Natural killer cell (primary cell): ENCODE measurements at regions not wholly inside any gene's neighbourhood (a gene's known extent, or its start where the extent isn't known, plus 50 kb on each side); places are given as distances from the start of the nearest gene placed in this dataset.
"Not testable (repeated sequence)": the region's sequence is repeated elsewhere in the genome, so short reads cannot be mapped to it uniquely, and the experiment has no call there.

Source experiments
- ATAC-seq, 3 donors: fragments of 150-1000 bp in 2 of 3; fragments of 200-7000 bp in 1 of 3; cut with Tn5 transposase; 1 replicate in 1 of 3; 2 replicates in 2 of 3; pipeline ENCODE4 v1.10.0; 2021; ENCODE audit warnings: mild to moderate bottlenecking in 2 of 3, moderate library complexity in 2 of 3
- DNase-seq, 2 donors: peaks; one replicate each; pipeline versions ENCODE4 v3.0.0 to v3.0.0-alpha.2; 2013 to 2021; ENCODE audit warnings: mixed read lengths in 1 of 2
- H3K27ac ChIP-seq: one replicate; pipeline ENCODE4 v1.5.1; 2013; ENCODE audit warnings: mild to moderate bottlenecking, low read length
- H3K27me3 ChIP-seq: one replicate; pipeline ENCODE4 v1.6.1; 2013; ENCODE audit warnings: low read length; ENCODE audit not compliant: control insufficient read depth, insufficient read depth
- H3K36me3 ChIP-seq: one replicate; pipeline ENCODE4 v1.6.1; 2013; ENCODE audit warnings: low read length; ENCODE audit not compliant: control insufficient read depth, insufficient read depth
- H3K4me1 ChIP-seq: one replicate; pipeline ENCODE4 v1.6.1; 2013; ENCODE audit warnings: low read length; ENCODE audit not compliant: control insufficient read depth, insufficient read depth
- H3K4me3 ChIP-seq: one replicate; pipeline ENCODE4 v1.5.1; 2013; ENCODE audit warnings: low read length
- H3K9me3 ChIP-seq: one replicate; pipeline ENCODE4 v1.6.1; 2013; ENCODE audit warnings: low read length; ENCODE audit not compliant: control insufficient read depth, insufficient read depth
- H3K27ac Mint-ChIP-seq, 2 donors: one replicate each; pipeline ENCODE4 v1.8.0; 2022; ENCODE audit warnings: mild to moderate bottlenecking in 2 of 2, mixed read lengths in 2 of 2, moderate library complexity in 1 of 2
- H3K27me3 Mint-ChIP-seq, 2 donors: one replicate each; pipeline ENCODE4 v1.8.0; 2022; ENCODE audit warnings: low read depth in 2 of 2, mixed read lengths in 2 of 2
- H3K36me3 Mint-ChIP-seq: one replicate; pipeline ENCODE4 v1.8.0; 2022; ENCODE audit warnings: mixed read lengths
- H3K4me1 Mint-ChIP-seq, 2 donors: one replicate each; pipeline ENCODE4 v1.8.0; 2022; ENCODE audit warnings: mixed read lengths in 2 of 2
- H3K4me3 Mint-ChIP-seq: one replicate; pipeline ENCODE4 v1.8.0; 2022; ENCODE audit warnings: mild to moderate bottlenecking, moderate library complexity, mixed read lengths
- H3K9me3 Mint-ChIP-seq, 2 donors: one replicate each; pipeline ENCODE4 v1.8.0; 2022; ENCODE audit warnings: mixed read lengths in 2 of 2
- WGBS: methylation state at CpG from one replicate; pipeline ENCODE4 v1.1.7; 2013; ENCODE audit warnings: missing lambda C conversion rate; ENCODE audit not compliant: insufficient coverage; 5-methylcytosine and 5-hydroxymethylcytosine counted together
- intact Hi-C: fragments of 100-400 bp; cut with micrococcal nuclease; formaldehyde crosslinking; loops from one replicate; pipeline ENCODE4 v1.14.2; 2022
- TF ChIP-seq, protein P1 (sequence below): fragments of 200-600 bp; IDR thresholded peaks from one replicate; pipeline ENCODE4 v1.8.0; 2022; ENCODE audit warnings: antibody characterized with exemption

DNA sequence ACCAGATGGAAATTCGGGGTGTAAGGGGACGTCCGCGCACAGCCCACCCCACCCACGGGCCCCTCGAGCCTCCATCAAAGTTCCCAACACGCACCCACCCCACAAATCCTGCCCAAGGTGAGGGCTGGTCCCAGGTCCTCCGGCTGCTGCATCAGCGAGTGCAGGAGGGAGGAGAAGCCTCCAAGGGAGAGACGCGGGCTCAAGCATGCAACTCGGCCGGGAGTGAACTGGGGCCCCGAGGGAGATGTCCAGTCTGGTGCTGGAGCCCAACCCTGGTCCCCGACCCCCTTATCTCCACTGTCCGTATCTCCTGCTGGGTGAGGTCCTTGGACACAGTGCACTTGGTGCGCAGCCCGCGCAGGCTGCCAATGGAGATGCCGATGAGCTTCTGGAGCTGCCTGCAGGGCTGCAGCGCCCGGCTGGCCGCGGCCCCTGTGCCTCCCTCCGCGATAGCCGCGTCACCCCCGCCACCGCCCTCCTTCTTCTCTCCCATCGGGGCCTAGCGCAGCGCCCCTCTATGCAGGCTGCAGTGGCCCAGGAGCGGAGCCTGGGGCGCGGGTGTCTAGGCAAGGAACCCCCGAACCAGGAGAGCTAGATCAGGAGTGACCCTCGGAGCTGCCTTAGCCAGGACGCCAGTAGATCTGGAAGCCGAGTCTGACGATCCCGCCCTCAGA, 489.2 kb downstream of the ZNF33B start:
- peaks cover 12% of the 10 kb centered on the region for H3K36me3 Mint-ChIP-seq
- ATAC-seq, result no peak
- WGBS, result 74% methylated on average over 42 of the region's 42 CpGs

DNA sequence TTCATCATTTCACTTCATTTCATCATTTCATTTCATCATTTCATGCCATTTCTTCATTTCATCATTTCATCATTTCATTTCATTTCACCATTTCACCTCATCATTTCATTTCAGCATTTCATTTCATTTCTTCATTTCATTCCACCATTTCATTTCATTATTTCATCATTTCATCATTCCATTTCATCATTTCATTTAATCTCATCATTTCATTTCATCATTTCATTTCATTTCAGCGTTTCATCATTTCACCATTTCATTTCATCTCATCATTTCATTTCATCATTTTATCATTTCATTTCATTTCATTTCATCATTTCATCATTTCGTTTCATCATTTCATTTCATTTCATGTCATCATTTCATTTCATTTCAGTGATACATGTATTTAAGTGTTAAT, 492.2 kb downstream of the ZNF33B start:
- peaks cover 12% of the 10 kb centered on the region for H3K36me3 Mint-ChIP-seq
- H3K4me3 ChIP-seq, H3K36me3 ChIP-seq, H3K27me3 Mint-ChIP-seq, H3K27ac Mint-ChIP-seq, ATAC-seq, DNase-seq, H3K27me3 ChIP-seq, H3K4me1 Mint-ChIP-seq, H3K27ac ChIP-seq, intact Hi-C loops, H3K4me1 ChIP-seq, H3K4me3 Mint-ChIP-seq: not testable (repeated sequence)
- H3K9me3 Mint-ChIP-seq, result peaks cover 12 to 27% of the 10 kb centered on the region in 2 donors
- peaks cover 29% of the 10 kb centered on the region for H3K9me3 ChIP-seq
- 93% methylated on average over 1 of the region's 2 CpGs for WGBS

More for the DNA sequence above, 489.2 kb downstream of the ZNF33B start:
- no peak overlapping the region for H3K4me3 ChIP-seq
- intact Hi-C loops, result no loop called here
- peaks cover 6 to 22% of the 10 kb centered on the region in 2 donors for H3K9me3 Mint-ChIP-seq
- H3K4me1 Mint-ChIP-seq, result no peaks in the 10 kb centered on the region
- H3K9me3 ChIP-seq, result peaks cover 29% of the 10 kb centered on the region
- H3K27me3 ChIP-seq, result no peaks in the 10 kb centered on the region
- H3K27ac Mint-ChIP-seq, result no peak overlapping the region
- no peaks in the 10 kb centered on the region for H3K36me3 ChIP-seq
- H3K4me1 ChIP-seq, result no peaks in the 10 kb centered on the region
- no peak overlapping the region for H3K27ac ChIP-seq
- H3K27me3 Mint-ChIP-seq, result no peaks in the 10 kb centered on the region
- no peak for DNase-seq
- TF ChIP-seq, protein P1, sequence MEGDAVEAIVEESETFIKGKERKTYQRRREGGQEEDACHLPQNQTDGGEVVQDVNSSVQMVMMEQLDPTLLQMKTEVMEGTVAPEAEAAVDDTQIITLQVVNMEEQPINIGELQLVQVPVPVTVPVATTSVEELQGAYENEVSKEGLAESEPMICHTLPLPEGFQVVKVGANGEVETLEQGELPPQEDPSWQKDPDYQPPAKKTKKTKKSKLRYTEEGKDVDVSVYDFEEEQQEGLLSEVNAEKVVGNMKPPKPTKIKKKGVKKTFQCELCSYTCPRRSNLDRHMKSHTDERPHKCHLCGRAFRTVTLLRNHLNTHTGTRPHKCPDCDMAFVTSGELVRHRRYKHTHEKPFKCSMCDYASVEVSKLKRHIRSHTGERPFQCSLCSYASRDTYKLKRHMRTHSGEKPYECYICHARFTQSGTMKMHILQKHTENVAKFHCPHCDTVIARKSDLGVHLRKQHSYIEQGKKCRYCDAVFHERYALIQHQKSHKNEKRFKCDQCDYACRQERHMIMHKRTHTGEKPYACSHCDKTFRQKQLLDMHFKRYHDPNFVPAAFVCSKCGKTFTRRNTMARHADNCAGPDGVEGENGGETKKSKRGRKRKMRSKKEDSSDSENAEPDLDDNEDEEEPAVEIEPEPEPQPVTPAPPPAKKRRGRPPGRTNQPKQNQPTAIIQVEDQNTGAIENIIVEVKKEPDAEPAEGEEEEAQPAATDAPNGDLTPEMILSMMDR, result no peak
- H3K4me3 Mint-ChIP-seq, result no peak overlapping the region

DNA sequence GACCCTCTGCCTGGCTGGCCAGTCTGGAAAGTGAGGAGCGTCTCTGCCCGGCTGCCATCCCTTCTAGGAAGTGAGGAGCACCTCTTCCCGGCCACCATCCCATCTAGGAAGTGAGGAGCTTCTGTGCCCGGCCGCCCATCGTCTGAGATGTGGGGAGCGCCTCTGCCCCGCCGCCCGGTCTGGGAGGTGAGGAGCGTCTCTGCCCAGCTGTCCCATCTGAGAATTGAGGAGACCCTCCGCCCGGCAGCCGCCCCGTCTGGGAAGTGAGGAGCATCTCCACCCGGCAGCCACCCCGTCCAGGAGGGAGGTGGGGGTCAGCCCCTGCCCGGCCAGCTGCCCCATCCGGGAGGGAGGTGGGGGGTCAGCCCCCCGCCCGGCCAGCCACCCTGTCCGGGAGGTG, 500.3 kb downstream of the ZNF33B start:
- H3K9me3 ChIP-seq, H3K27me3 ChIP-seq, H3K36me3 Mint-ChIP-seq, H3K27ac ChIP-seq, H3K4me1 ChIP-seq, H3K4me3 Mint-ChIP-seq, intact Hi-C loops, H3K27ac Mint-ChIP-seq, DNase-seq, H3K36me3 ChIP-seq, H3K4me1 Mint-ChIP-seq, ATAC-seq, H3K4me3 ChIP-seq, H3K27me3 Mint-ChIP-seq: not testable (repeated sequence)
- 92% methylated on average over 22 of the region's 22 CpGs for WGBS
- H3K9me3 Mint-ChIP-seq, result peaks cover 10 to 17% of the 10 kb centered on the region in 2 donors

DNA sequence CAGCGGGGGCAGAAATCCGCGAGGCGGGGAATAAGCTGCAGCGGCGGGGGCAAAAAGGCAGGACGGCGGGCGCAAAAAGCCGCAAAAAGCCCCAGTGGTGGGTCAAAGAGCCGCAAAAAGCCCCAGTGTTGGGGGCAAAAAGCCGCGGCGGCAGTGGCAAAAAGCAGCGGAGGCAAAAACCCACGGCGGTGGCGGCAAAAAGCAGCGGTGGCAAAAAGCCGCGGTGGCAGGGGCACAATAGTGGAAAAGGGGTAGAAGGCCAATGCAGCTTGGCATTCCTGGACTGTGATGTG, 525.3 kb downstream of the ZNF33B start:
- H3K9me3 ChIP-seq, result peaks cover 23% of the 10 kb centered on the region
- peaks cover 6 to 19% of the 10 kb centered on the region in 2 donors for H3K9me3 Mint-ChIP-seq
- intact Hi-C loops, result no loop called here
- 82% methylated on average over 21 of the region's 21 CpGs for WGBS
- no peak overlapping the region for H3K4me3 ChIP-seq
- H3K27ac Mint-ChIP-seq, result no peak overlapping the region
- no peaks in the 10 kb centered on the region for H3K36me3 ChIP-seq
- DNase-seq (no peak), ATAC-seq (no peak)
- H3K36me3 Mint-ChIP-seq, result peaks cover 17% of the 10 kb centered on the region
- no peak overlapping the region for H3K27ac ChIP-seq
- TF ChIP-seq, protein P1, result no peak
- no peaks in the 10 kb centered on the region for H3K27me3 ChIP-seq
- no peaks in the 10 kb centered on the region for H3K4me1 ChIP-seq
- H3K4me1 Mint-ChIP-seq, result no peaks in the 10 kb centered on the region
- H3K4me3 Mint-ChIP-seq, result no peak overlapping the region
- no peaks in the 10 kb centered on the region for H3K27me3 Mint-ChIP-seq
